Endothelial cell of umbilical vein (primary cell): ENCODE measurements at regions not wholly inside any gene's neighbourhood (a gene's known extent, or its start where the extent isn't known, plus 50 kb on each side); places are given as distances from the start of the nearest gene placed in this dataset.
"Not testable (repeated sequence)": the region's sequence is repeated elsewhere in the genome, so short reads cannot be mapped to it uniquely, and the experiment has no call there.

Experiments
- BruUV-seq: library from RNA; stranded (reverse); fragments of 400-500 nt; replicated peaks from 2 replicates; lab custom pipeline; 2021; lab: Mats Ljungman, UMichigan
- CTCF ChIA-PET: fragments of 300-600, 350-600 bp; sonication (Branson Sonifier 250); formaldehyde crosslinking; loops from one replicate; lab custom pipeline; 2021; ENCODE audit warnings: antibody characterized with exemption, inconsistent platforms; lab: Charles Lee
- POLR2A ChIA-PET: fragments of 300-600, 350-600 bp; sonication (Branson Sonifier 250); formaldehyde crosslinking; loops from one replicate; lab custom pipeline; 2021; ENCODE audit warnings: antibody characterized with exemption, inconsistent platforms; lab: Charles Lee
- DNase-seq: peaks from one replicate; pipeline ENCODE4 v3.0.0-alpha.2; 2011; ENCODE audit warnings: low read depth, low spot score
- FAIRE-seq: peaks from 2 replicates; lab custom pipeline; 2011; peaks lifted over from hg19 to GRCh38; lab: Jason Lieb, UNC
- H2AFZ ChIP-seq: 2 replicates; pipeline ENCODE4 v1.6.0; 2012; ENCODE audit warnings: low read depth, low read length, control low read depth, inconsistent platforms
- H3K27ac ChIP-seq: 2 replicates; pipeline ENCODE4 v1.5.1; 2011; ENCODE audit warnings: low read depth, mild to moderate bottlenecking, control low read depth, low read length, moderate library complexity; ENCODE audit not compliant: insufficient read depth
- H3K27me3 ChIP-seq, 2 experiments: 2 replicates each; pipeline versions ENCODE4 v1.6.0 to v1.6.1; 2011; ENCODE audit warnings: low read length in 2 of 2, mixed read lengths in 1 of 2; ENCODE audit not compliant: control insufficient read depth in 2 of 2, insufficient read depth in 2 of 2
- H3K36me3 ChIP-seq, 2 experiments: 2 replicates in 1 of 2; 3 replicates in 1 of 2; pipeline ENCODE4 v1.5.1; 2011; ENCODE audit warnings: low read length in 2 of 2, mild to moderate bottlenecking in 1 of 2, moderate library complexity in 1 of 2; ENCODE audit not compliant: control insufficient read depth in 2 of 2, insufficient read depth in 2 of 2; ENCODE audit errors: extremely low read depth in 1 of 2
- H3K4me1 ChIP-seq: 3 replicates; pipeline ENCODE4 v1.5.1; 2011; ENCODE audit warnings: mild to moderate bottlenecking, low read length; ENCODE audit not compliant: control insufficient read depth, insufficient read depth; ENCODE audit errors: extremely low read depth
- H3K4me2 ChIP-seq: 2 replicates; pipeline ENCODE4 v1.6.1; 2011; ENCODE audit warnings: low read length, control low read depth, mixed read lengths; ENCODE audit not compliant: insufficient read depth
- H3K4me3 ChIP-seq, 3 experiments: fragments of 200-600 bp in 1 of 3; sonication (generic), shearing (Covaris generic) in 1 of 3; replicated peaks in 1 of 3; 2 replicates each; pipeline ENCODE4 v1.5.1; 2011 to 2016; ENCODE audit warnings: control low read depth in 3 of 3, low read length in 3 of 3, mild to moderate bottlenecking in 2 of 3, inconsistent platforms in 1 of 3, low read depth in 1 of 3, moderate library complexity in 1 of 3; ENCODE audit not compliant: insufficient read depth in 1 of 3
- H3K79me2 ChIP-seq: 2 replicates; pipeline ENCODE4 v1.6.0; 2012; ENCODE audit warnings: low read length, inconsistent platforms; ENCODE audit not compliant: control insufficient read depth, insufficient read depth
- H3K9ac ChIP-seq: replicated peaks from 2 replicates; pipeline ENCODE3; 2011; ENCODE audit warnings: low read length, control low read depth; ENCODE audit not compliant: insufficient read depth; ENCODE audit errors: extremely low read depth
- H3K9me1 ChIP-seq: replicated peaks from 3 replicates; pipeline ENCODE4 v1.6.0; 2011; ENCODE audit warnings: mild to moderate bottlenecking, low read length; ENCODE audit not compliant: control insufficient read depth, insufficient read depth; ENCODE audit errors: extremely low read depth
- H3K9me3 ChIP-seq: replicated peaks from 2 replicates; pipeline ENCODE4 v1.5.1; 2012; ENCODE audit warnings: low read length, inconsistent platforms; ENCODE audit not compliant: control insufficient read depth, insufficient read depth
- H4K20me1 ChIP-seq: replicated peaks from 2 replicates; pipeline ENCODE3; 2011; ENCODE audit warnings: mild to moderate bottlenecking, low read length; ENCODE audit not compliant: control insufficient read depth, insufficient read depth; ENCODE audit errors: extremely low read depth
- dilution Hi-C: fragments of 300-500 bp; cut with MboI; formaldehyde crosslinking; loops from one replicate; pipeline ENCODE4 v1.15.0; 2019; ENCODE audit warnings: low sequenced_read_pairs; ENCODE audit not compliant: extremely low pct_ligation_motif_present
- intact Hi-C: fragments of 100-400 bp; cut with micrococcal nuclease; formaldehyde crosslinking; loops from one replicate; pipeline ENCODE4 v1.10.0; 2022

DNA sequence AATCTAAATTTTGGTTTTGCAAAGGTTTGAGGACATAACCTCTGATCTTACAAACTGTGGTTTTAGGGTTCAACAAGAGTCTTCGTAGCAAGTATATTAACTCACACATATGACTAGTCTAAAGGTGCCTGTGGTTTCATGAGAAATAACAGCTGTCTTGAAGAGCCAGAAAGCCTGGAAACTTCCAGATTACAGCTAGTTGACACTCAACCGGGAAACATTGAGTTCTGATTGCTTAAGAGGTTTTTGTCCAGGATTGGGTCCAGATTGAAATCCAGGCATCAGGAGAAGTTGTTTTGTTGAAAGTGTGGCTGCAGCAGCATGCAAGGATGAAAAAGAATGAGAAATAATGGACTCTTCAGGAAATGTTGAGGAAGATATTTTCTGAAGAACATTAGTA, 69.9 kb downstream of the TSPY2 start:
- H4K20me1 ChIP-seq, H3K27me3 ChIP-seq, H3K79me2 ChIP-seq, H3K36me3 ChIP-seq, POLR2A ChIA-PET, H3K9me3 ChIP-seq, DNase-seq, BruUV-seq, H3K9ac ChIP-seq, H2AFZ ChIP-seq, H3K4me1 ChIP-seq, dilution Hi-C loops, H3K27ac ChIP-seq, intact Hi-C loops, H3K4me2 ChIP-seq, H3K4me3 ChIP-seq, H3K9me1 ChIP-seq, CTCF ChIA-PET: not testable (repeated sequence)
- peak; percentile 69 for FAIRE-seq

DNA sequence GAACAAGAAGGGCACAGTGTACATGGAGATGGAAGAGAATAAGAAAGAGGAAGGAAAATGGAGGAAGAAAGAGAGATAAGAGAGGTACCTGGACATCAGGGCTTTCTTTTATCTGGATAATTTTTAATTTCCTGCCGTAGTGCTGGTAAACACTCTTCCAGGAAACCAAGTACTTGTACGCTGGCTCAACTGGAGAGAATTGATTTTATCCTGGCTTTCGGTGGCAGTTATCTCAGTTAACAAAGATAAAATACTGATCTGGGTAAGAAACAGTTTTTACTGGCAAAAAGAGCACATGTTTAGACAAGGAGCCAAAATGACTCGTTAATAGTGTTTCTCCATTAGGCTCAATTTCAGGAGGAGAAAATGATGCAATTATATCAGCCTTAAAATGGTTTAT, 70.4 kb downstream of the TSPY2 start:
- FAIRE-seq, H3K27ac ChIP-seq, POLR2A ChIA-PET, H3K9me1 ChIP-seq, CTCF ChIA-PET, DNase-seq, H2AFZ ChIP-seq, H4K20me1 ChIP-seq, H3K27me3 ChIP-seq, H3K79me2 ChIP-seq, H3K4me2 ChIP-seq, H3K9me3 ChIP-seq, BruUV-seq, H3K4me3 ChIP-seq, intact Hi-C loops, H3K36me3 ChIP-seq, dilution Hi-C loops, H3K4me1 ChIP-seq, H3K9ac ChIP-seq: not testable (repeated sequence)

GRCh38 chrY:6366433-6366832, 120.4 kb downstream of the TSPY2 start:
- BruUV-seq, POLR2A ChIA-PET, H3K4me1 ChIP-seq, H3K27me3 ChIP-seq, H3K9me1 ChIP-seq, FAIRE-seq, H2AFZ ChIP-seq, H3K27ac ChIP-seq, H3K36me3 ChIP-seq, H3K4me3 ChIP-seq, intact Hi-C loops, H3K4me2 ChIP-seq, DNase-seq, H3K9me3 ChIP-seq, dilution Hi-C loops, H4K20me1 ChIP-seq, CTCF ChIA-PET, H3K9ac ChIP-seq, H3K79me2 ChIP-seq: not testable (repeated sequence)

DNA sequence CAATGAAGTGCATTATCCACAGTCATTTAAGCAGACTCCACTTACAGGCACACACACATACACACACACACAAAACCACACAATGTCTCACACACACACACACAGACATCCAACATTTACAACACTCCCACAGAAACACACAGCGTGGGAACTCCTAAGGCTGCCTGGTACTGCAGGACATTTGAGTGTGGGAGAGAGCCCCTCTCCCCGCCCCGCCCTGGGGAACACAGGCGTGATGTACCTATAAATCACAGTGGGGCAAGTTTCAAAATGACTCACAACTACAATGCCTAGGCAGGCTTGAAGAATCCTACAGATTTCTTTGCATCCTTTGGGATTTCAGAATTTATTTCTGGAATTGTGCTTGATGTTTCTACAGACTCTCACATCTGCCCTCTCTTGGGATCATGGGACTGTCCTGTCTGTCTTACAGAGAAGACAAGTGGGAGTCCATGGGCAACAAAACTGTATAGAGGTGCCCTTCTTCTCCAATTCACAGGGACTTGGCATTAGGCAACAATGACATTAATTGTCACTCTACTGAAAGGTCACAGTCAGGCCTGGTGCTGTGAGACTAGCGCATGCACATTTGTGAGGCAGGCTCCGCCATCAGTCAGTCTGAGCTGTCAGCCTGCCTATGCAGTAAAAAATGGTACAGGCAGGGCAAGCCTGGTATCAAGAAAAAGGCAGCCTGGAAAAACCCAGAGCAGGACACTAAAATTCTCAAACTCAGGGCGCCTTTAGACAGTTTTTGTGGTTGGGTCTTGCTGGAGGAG, 136.6 kb downstream of the TSPY2 start:
- H4K20me1 ChIP-seq, H3K9ac ChIP-seq, POLR2A ChIA-PET, H3K36me3 ChIP-seq, H2AFZ ChIP-seq, H3K27ac ChIP-seq, H3K9me3 ChIP-seq, dilution Hi-C loops, H3K4me2 ChIP-seq, H3K27me3 ChIP-seq, H3K4me3 ChIP-seq, intact Hi-C loops, H3K9me1 ChIP-seq, FAIRE-seq, CTCF ChIA-PET, H3K4me1 ChIP-seq, H3K79me2 ChIP-seq, DNase-seq, BruUV-seq: not testable (repeated sequence)
